HL-60 (cell line): ENCODE measurements at regions not wholly inside any gene's neighbourhood (a gene's known extent, or its start where the extent isn't known, plus 50 kb on each side); places are given as distances from the start of the nearest gene placed in this dataset.

Experiments used
- GABPA ChIP-seq: IDR thresholded peaks from 2 replicates; pipeline ENCODE4 v1.6.1; 2012; ENCODE audit warnings: low read depth
- POLR2AphosphoS5 ChIP-seq: IDR thresholded peaks from 2 replicates; pipeline ENCODE4 v1.6.1; 2012; ENCODE audit warnings: low read depth
- SPI1 ChIP-seq: IDR thresholded peaks from 2 replicates; pipeline ENCODE4 v1.6.1; 2012; ENCODE audit warnings: low read depth, mild to moderate bottlenecking, borderline replicate concordance
- TF ChIP-seq, protein P1 (sequence below): IDR thresholded peaks from one replicate; pipeline ENCODE4 v1.5.1; 2011; ENCODE audit warnings: low read length, control low read depth, inconsistent platforms; ENCODE audit not compliant: insufficient read depth
- TF ChIP-seq, protein P2 (sequence below): IDR thresholded peaks from 2 replicates; pipeline ENCODE4 v1.6.1; 2012; ENCODE audit warnings: low read depth; ENCODE audit not compliant: insufficient replicate concordance

DNA sequence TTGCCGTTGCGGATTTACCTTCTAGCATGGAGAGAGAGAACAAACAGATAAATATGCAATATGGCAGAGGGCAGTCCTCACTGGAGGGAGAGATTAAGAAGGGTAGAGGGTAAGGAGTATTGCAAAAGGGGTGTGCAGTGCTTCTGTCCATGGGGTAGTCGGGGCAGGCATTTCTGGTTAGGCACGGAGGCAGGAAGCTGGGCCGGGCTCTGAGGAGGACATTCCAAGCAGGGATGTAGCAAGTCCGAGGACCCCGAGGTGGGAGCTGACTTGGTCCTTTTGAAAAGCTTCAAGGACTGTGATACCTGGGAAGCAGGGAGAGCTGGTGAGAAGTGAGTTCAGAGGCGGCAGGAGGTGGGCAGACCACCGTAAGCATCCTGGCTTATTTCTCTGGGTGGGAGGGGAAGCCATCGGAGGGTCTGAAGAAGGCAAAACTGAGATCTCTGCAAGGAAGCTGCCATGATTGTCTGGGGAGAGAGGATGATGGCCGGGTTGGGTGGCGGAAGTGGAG is 214.9 kb downstream of the FGF9 start:
- TF ChIP-seq, protein P1, sequence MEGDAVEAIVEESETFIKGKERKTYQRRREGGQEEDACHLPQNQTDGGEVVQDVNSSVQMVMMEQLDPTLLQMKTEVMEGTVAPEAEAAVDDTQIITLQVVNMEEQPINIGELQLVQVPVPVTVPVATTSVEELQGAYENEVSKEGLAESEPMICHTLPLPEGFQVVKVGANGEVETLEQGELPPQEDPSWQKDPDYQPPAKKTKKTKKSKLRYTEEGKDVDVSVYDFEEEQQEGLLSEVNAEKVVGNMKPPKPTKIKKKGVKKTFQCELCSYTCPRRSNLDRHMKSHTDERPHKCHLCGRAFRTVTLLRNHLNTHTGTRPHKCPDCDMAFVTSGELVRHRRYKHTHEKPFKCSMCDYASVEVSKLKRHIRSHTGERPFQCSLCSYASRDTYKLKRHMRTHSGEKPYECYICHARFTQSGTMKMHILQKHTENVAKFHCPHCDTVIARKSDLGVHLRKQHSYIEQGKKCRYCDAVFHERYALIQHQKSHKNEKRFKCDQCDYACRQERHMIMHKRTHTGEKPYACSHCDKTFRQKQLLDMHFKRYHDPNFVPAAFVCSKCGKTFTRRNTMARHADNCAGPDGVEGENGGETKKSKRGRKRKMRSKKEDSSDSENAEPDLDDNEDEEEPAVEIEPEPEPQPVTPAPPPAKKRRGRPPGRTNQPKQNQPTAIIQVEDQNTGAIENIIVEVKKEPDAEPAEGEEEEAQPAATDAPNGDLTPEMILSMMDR, result no peak
- TF ChIP-seq POLR2AphosphoS5, result no peak
- no peak for TF ChIP-seq SPI1
- TF ChIP-seq, protein P2, sequence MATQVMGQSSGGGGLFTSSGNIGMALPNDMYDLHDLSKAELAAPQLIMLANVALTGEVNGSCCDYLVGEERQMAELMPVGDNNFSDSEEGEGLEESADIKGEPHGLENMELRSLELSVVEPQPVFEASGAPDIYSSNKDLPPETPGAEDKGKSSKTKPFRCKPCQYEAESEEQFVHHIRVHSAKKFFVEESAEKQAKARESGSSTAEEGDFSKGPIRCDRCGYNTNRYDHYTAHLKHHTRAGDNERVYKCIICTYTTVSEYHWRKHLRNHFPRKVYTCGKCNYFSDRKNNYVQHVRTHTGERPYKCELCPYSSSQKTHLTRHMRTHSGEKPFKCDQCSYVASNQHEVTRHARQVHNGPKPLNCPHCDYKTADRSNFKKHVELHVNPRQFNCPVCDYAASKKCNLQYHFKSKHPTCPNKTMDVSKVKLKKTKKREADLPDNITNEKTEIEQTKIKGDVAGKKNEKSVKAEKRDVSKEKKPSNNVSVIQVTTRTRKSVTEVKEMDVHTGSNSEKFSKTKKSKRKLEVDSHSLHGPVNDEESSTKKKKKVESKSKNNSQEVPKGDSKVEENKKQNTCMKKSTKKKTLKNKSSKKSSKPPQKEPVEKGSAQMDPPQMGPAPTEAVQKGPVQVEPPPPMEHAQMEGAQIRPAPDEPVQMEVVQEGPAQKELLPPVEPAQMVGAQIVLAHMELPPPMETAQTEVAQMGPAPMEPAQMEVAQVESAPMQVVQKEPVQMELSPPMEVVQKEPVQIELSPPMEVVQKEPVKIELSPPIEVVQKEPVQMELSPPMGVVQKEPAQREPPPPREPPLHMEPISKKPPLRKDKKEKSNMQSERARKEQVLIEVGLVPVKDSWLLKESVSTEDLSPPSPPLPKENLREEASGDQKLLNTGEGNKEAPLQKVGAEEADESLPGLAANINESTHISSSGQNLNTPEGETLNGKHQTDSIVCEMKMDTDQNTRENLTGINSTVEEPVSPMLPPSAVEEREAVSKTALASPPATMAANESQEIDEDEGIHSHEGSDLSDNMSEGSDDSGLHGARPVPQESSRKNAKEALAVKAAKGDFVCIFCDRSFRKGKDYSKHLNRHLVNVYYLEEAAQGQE, result no peak
- no peak for TF ChIP-seq GABPA
